Panc1 (cell line): ENCODE measurements at regions not wholly inside any gene's neighbourhood (a gene's known extent, or its start where the extent isn't known, plus 50 kb on each side); places are given as distances from the start of the nearest gene placed in this dataset.

Experiments
- ATAC-seq: fragments of 200-7000 bp; cut with Tn5 transposase; 2 replicates; pipeline ENCODE4 v1.9.1; 2020; ENCODE audit warnings: mild to moderate bottlenecking, moderate library complexity
- BruUV-seq: library from RNA; stranded (reverse); fragments of 400-500 nt; replicated peaks from 2 replicates; lab custom pipeline; 2021; lab: Mats Ljungman, UMichigan
- CTCF ChIA-PET: fragments of 300-600 bp; sonication (Branson Sonifier 250); formaldehyde crosslinking; loops from one replicate; lab custom pipeline; 2022; ENCODE audit warnings: antibody characterized with exemption; lab: Charles Lee
- POLR2A ChIA-PET: fragments of 300-600 bp; sonication (Branson Sonifier 250); formaldehyde crosslinking; loops from one replicate; lab custom pipeline; 2022; ENCODE audit warnings: antibody characterized with exemption; lab: Charles Lee
- DNase-seq: peaks from one replicate; pipeline ENCODE4 v3.0.0-alpha.2; 2010; ENCODE audit warnings: low read depth, low spot score
- H3K27ac ChIP-seq: 2 replicates; pipeline ENCODE4 v1.5.1; 2011; ENCODE audit warnings: mild to moderate bottlenecking, low read length, inconsistent platforms
- H3K27me3 ChIP-seq: fragments of 200-500 bp; sonication (Bioruptor generic); 2 replicates; pipeline ENCODE4 v1.6.0; 2014; ENCODE audit warnings: low read length, inconsistent platforms; ENCODE audit not compliant: control insufficient read depth, insufficient read depth
- H3K36me3 ChIP-seq: fragments of 200-500 bp; sonication (Bioruptor generic); 2 replicates; pipeline ENCODE4 v1.5.1; 2014; ENCODE audit warnings: inconsistent platforms, mild to moderate bottlenecking, low read length, moderate library complexity; ENCODE audit not compliant: control insufficient read depth, insufficient read depth
- H3K4me1 ChIP-seq: 2 replicates; pipeline ENCODE4 v1.5.1; 2011; ENCODE audit warnings: inconsistent platforms, mild to moderate bottlenecking, low read length, moderate library complexity; ENCODE audit not compliant: control insufficient read depth, insufficient read depth
- H3K4me3 ChIP-seq, 2 experiments: 2 replicates each; pipeline ENCODE4 v1.5.1; 2011 to 2012; ENCODE audit warnings: low read depth in 2 of 2, low read length in 2 of 2, mild to moderate bottlenecking in 2 of 2, inconsistent platforms in 1 of 2, moderate library complexity in 1 of 2
- H3K9me3 ChIP-seq: fragments of 200-500 bp; sonication (Bioruptor generic); 2 replicates; pipeline ENCODE4 v1.5.1; 2014; ENCODE audit warnings: low read depth, mild to moderate bottlenecking, inconsistent platforms, low read length, moderate library complexity; ENCODE audit not compliant: control insufficient read depth, insufficient read depth
- POLR2AphosphoS5 ChIP-seq: IDR thresholded peaks from 2 replicates; pipeline ENCODE4 v1.6.1; 2012; ENCODE audit warnings: mild to moderate bottlenecking, low read depth, low read length, moderate library complexity
- SIN3A ChIP-seq: IDR thresholded peaks from 2 replicates; pipeline ENCODE4 v1.6.1; 2012; ENCODE audit warnings: low read depth, mild to moderate bottlenecking, low read length, moderate library complexity, borderline replicate concordance; ENCODE audit not compliant: insufficient read depth
- TCF7L2 ChIP-seq: IDR thresholded peaks from 2 replicates; pipeline ENCODE4 v1.6.1; 2011; ENCODE audit warnings: mild to moderate bottlenecking, low read depth, low read length, inconsistent platforms
- in situ Hi-C: cut with HindIII; loops from 2 replicates; pipeline ENCODE4 v1.10.0; 2016; ENCODE audit warnings: low sequenced_read_pairs, low pct_unique_long_range_greater_than_20kb
- intact Hi-C: fragments of 100-400 bp; cut with micrococcal nuclease; formaldehyde crosslinking; loops from one replicate; pipeline ENCODE4 v1.10.0; 2022; ENCODE audit not compliant: unreplicated experiment
- TF ChIP-seq, protein P1 (sequence below): fragments of 450-650 bp; IDR thresholded peaks from 2 replicates; pipeline ENCODE4 v1.5.1; 2017; ENCODE audit warnings: mild to moderate bottlenecking
- TF ChIP-seq, protein P2 (sequence below), 2 experiments: IDR thresholded peaks; 2 replicates each; pipeline ENCODE4 v1.6.1; 2011 to 2012; ENCODE audit warnings: low read depth in 2 of 2, control low read depth in 1 of 2, low read length in 1 of 2, mild to moderate bottlenecking in 1 of 2, moderate library complexity in 1 of 2; ENCODE audit not compliant: insufficient read depth in 1 of 2

DNA sequence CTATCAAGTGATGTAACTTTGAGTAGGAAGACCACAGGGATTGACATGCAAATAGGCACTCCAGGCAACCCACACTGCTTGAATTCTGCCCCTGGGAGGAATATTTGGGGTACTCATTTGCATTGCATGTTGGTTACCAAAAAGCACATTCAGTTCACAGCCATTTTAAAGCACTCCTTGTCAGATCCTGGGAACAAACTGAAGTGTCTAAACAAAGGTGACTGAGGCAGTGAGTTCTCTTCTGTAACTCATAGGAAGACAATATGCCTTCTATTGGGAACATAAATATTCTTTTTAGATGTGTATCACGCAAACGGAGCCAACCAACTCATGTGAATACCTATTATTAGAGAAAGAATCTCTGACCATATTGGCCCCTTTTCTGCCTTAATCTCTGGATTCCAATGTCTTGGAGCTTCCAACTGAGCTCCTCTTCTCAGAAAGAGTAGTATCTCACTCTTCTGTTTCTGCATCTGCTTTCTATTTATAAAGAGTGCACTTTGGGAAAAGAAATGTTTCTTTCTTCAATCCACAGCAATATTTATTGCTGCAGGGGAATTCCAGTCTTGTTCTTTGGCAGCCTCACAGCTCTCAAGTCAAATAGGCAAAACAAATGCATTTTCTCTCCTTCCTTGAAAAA, 125.7 kb upstream of the NBEA start:
- H3K9me3 ChIP-seq = 0 out of 2 replicates have a peak, but pooled peaks cover 3% of the 10 kb centered on the region
- H3K27me3 ChIP-seq = no peaks in the 10 kb centered on the region
- H3K27ac ChIP-seq = no peak overlapping the region
- intact Hi-C loops = no loop called here
- in situ Hi-C loops = no loop called here
- DNase-seq (no peak), ATAC-seq (no peak)
- no TSS peak for BruUV-seq
- CTCF ChIA-PET = no interaction called here
- H3K36me3 ChIP-seq = no peaks in the 10 kb centered on the region
- no peaks in the 10 kb centered on the region for H3K4me1 ChIP-seq
- no peak for TF ChIP-seq POLR2AphosphoS5
- TF ChIP-seq TCF7L2 = no peak
- TF ChIP-seq, protein P1, sequence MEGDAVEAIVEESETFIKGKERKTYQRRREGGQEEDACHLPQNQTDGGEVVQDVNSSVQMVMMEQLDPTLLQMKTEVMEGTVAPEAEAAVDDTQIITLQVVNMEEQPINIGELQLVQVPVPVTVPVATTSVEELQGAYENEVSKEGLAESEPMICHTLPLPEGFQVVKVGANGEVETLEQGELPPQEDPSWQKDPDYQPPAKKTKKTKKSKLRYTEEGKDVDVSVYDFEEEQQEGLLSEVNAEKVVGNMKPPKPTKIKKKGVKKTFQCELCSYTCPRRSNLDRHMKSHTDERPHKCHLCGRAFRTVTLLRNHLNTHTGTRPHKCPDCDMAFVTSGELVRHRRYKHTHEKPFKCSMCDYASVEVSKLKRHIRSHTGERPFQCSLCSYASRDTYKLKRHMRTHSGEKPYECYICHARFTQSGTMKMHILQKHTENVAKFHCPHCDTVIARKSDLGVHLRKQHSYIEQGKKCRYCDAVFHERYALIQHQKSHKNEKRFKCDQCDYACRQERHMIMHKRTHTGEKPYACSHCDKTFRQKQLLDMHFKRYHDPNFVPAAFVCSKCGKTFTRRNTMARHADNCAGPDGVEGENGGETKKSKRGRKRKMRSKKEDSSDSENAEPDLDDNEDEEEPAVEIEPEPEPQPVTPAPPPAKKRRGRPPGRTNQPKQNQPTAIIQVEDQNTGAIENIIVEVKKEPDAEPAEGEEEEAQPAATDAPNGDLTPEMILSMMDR = no peak
- no peak for TF ChIP-seq SIN3A
- TF ChIP-seq, protein P2, sequence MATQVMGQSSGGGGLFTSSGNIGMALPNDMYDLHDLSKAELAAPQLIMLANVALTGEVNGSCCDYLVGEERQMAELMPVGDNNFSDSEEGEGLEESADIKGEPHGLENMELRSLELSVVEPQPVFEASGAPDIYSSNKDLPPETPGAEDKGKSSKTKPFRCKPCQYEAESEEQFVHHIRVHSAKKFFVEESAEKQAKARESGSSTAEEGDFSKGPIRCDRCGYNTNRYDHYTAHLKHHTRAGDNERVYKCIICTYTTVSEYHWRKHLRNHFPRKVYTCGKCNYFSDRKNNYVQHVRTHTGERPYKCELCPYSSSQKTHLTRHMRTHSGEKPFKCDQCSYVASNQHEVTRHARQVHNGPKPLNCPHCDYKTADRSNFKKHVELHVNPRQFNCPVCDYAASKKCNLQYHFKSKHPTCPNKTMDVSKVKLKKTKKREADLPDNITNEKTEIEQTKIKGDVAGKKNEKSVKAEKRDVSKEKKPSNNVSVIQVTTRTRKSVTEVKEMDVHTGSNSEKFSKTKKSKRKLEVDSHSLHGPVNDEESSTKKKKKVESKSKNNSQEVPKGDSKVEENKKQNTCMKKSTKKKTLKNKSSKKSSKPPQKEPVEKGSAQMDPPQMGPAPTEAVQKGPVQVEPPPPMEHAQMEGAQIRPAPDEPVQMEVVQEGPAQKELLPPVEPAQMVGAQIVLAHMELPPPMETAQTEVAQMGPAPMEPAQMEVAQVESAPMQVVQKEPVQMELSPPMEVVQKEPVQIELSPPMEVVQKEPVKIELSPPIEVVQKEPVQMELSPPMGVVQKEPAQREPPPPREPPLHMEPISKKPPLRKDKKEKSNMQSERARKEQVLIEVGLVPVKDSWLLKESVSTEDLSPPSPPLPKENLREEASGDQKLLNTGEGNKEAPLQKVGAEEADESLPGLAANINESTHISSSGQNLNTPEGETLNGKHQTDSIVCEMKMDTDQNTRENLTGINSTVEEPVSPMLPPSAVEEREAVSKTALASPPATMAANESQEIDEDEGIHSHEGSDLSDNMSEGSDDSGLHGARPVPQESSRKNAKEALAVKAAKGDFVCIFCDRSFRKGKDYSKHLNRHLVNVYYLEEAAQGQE (IDR thresholded peaks at IDR 0.05; ENCODE audit: insufficient read depth in 1 of 2, low read depth in 2 of 2, low read length in 1 of 2) = no peak
- no peak overlapping the region for H3K4me3 ChIP-seq
- POLR2A ChIA-PET = no interaction called here

DNA sequence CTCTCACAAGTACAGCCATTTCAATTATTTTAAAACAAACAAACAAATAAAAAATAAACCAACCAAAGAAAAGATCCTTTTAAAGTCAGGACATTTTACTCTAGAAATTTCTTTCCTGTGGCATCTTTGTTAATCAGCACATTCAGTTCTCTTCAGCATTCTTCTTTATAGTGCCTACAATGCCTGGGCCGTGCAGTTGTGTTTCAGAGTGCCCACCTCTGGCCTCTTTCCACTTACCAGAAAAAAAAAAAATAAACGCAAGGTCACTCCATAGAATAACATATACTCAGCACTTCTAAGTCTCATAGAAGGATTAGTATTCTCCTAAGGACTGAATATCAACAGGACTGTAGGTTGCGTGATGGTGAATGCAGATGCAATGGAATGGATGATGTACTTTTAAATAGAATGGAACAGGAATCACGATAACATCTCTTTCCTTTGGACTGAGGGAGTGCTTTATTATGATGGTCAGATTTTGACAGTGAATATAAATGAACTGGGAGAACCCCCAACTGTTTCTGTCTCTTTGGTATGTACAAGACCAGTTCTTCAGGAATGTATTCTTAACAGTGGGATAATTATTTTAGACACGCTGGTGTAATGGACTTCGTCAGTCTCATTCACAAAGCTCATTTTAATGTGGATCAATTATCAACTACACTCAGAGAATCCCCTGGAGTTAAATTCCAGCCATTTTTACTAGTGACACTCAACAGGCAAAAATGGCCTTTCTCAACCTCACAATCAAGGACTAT, 125.0 kb upstream of the NBEA start:
- Histone ChIP-seq H3K27ac (no peak overlapping the region), H3K9me3 (0 out of 2 replicates have a peak, but pooled peaks cover 3% of the 10 kb centered on the region), H3K36me3 (no peaks in the 10 kb centered on the region), H3K27me3 (no peaks in the 10 kb centered on the region), H3K4me1 (no peaks in the 10 kb centered on the region), H3K4me3 (no peak overlapping the region)
- in situ Hi-C loops (no loop called here), intact Hi-C loops (no loop called here)
- no TSS peak for BruUV-seq
- DNase-seq (no peak), ATAC-seq (no peak)
- ChIA-PET CTCF (no interaction called here), POLR2A (no interaction called here)
- TF ChIP-seq SIN3A = no peak
- no peak for TF ChIP-seq POLR2AphosphoS5
- TF ChIP-seq, protein P2 (IDR thresholded peaks at IDR 0.05; ENCODE audit: insufficient read depth in 1 of 2, low read depth in 2 of 2, low read length in 1 of 2) = no peak
- TF ChIP-seq, protein P1 = no peak
- no peak for TF ChIP-seq TCF7L2
